ENCODE measurements at regions not wholly inside any gene's neighbourhood (a gene's known extent, or its start where the extent isn't known, plus 50 kb on each side); places are given as distances from the start of the nearest gene placed in this dataset.

DNA sequence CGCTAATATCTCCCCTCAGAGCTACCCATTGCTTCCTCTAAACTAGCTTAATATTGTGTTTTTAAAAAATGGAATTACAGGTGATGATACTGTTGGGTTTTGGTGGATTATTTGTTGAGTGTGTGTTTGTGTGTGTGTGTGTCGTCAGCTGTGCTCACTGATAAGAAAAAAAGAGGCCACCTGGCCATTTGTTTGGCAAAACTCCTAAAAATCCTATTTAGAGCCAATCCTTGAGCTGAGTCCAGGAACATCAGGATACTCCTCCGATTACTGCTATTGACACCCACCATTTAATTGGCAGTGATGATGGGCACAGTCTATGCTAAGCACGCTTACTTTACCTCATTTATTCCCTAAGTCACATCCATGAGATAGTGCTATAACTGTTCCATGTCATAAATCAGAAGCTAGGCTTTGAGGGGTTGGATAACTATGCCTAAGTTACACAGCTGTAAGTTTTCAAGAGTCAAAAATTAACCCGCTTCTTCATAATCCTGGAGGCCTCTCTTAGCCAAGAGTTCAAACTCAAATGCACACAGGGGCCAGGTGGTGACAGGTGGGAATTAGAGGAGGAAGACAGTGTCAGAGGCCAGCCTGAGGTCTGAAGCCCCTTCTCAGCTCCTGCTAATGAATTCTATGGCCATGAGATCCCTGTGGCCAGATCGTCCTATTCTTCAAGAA is 1026.6 kb upstream of the TMEM132C start:
- no peak for DNase-seq
- intact Hi-C loops (cut with micrococcal nuclease), result no loop called here
- Histone ChIP-seq H3K79me2 (ENCODE audit: low read length) (no peaks in the 10 kb centered on the region), H3K4me2 (ENCODE audit: low read length) (no peak overlapping the region), H4K20me1 (ENCODE audit: low read length) (no peaks in the 10 kb centered on the region), H3K9me3 (ENCODE audit: low read length) (no peaks in the 10 kb centered on the region), H3K9ac (ENCODE audit: low read length) (no peak overlapping the region), H3K27ac (ENCODE audit: low read length) (no peak overlapping the region), H3K9me2 (replicated peaks; ENCODE audit: low read length) (no peaks in the 10 kb centered on the region), H3K36me3 (ENCODE audit: low read depth, low read length) (no peaks in the 10 kb centered on the region), H3K4me3 (ENCODE audit: low read length) (no peak overlapping the region), H3K27me3 (ENCODE audit: low read length) (no peaks in the 10 kb centered on the region), H3K4me1 (ENCODE audit: insufficient read depth, low read length) (peaks cover 29% of the 10 kb centered on the region), H2AFZ (ENCODE audit: low read length) (no peak overlapping the region), H3F3A (ENCODE audit: low read length, unreplicated experiment) (no peaks in the 10 kb centered on the region)
- BruUV-seq (replicated peaks), result no TSS peak
- POLR2A ChIA-PET (ENCODE audit: unreplicated experiment), result interaction anchor here (0.8 to 0.9 kb wide), 2 partner anchors 10 to 276 kb away, joined by 3 to 5 read pairs; no protein-coding TSS in a partner anchor
- TF ChIP-seq EZH2phosphoT487 (IDR thresholded peaks at IDR 0.05; ENCODE audit: borderline replicate concordance, low read length), result no peak
- no peak for TF ChIP-seq EZH2 (IDR thresholded peaks at IDR 0.05; ENCODE audit: low read length, unreplicated experiment)
- TF ChIP-seq, protein P1, sequence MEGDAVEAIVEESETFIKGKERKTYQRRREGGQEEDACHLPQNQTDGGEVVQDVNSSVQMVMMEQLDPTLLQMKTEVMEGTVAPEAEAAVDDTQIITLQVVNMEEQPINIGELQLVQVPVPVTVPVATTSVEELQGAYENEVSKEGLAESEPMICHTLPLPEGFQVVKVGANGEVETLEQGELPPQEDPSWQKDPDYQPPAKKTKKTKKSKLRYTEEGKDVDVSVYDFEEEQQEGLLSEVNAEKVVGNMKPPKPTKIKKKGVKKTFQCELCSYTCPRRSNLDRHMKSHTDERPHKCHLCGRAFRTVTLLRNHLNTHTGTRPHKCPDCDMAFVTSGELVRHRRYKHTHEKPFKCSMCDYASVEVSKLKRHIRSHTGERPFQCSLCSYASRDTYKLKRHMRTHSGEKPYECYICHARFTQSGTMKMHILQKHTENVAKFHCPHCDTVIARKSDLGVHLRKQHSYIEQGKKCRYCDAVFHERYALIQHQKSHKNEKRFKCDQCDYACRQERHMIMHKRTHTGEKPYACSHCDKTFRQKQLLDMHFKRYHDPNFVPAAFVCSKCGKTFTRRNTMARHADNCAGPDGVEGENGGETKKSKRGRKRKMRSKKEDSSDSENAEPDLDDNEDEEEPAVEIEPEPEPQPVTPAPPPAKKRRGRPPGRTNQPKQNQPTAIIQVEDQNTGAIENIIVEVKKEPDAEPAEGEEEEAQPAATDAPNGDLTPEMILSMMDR (conservative IDR thresholded peaks at IDR 0.05; ENCODE audit: low read depth, low read length), result no peak
- CTCF ChIA-PET, result no interaction called here
- ATAC-seq, result no peak

DNA sequence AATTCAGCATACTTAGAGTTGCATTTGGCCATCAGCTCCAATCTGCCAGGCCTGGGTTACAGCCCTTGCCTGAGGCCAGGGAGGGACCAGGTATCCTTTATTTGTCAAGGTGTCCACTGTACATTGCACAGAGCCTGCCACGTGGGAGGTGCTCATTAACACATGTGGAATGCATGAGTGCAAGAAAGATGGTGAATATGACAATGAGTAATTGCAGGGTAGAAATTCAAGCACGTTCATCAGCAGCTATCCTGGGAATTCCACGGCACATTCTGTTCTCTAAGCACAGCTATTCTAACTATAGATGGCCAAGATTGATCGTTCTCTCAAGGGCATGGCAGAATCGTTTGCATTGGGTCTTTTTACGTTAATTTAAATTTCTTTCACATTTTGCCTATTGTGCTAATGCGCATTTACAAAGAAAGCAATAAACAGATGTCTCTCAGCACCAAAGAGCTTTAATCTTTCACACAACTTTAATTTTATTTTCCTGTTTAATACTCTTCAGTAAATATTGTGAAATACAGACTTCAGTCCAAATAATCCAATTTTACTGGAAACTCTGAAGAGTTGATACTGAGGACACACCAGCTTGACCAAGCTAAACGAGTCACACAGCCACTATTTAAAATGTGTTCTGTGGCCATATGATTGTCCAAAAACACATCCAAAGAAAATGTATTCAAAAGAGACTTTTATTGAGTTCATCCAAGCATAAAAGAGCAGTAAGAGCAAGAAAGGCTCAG is 1025.7 kb upstream of the TMEM132C start:
- Histone ChIP-seq H2AFZ (ENCODE audit: low read length) (no peak overlapping the region), H3K4me1 (ENCODE audit: insufficient read depth, low read length) (peaks cover 38% of the 10 kb centered on the region), H4K20me1 (ENCODE audit: low read length) (no peaks in the 10 kb centered on the region), H3K36me3 (ENCODE audit: low read depth, low read length) (no peaks in the 10 kb centered on the region), H3K27ac (ENCODE audit: low read length) (no peak overlapping the region), H3K4me3 (ENCODE audit: low read length) (no peak overlapping the region), H3F3A (ENCODE audit: low read length, unreplicated experiment) (no peaks in the 10 kb centered on the region), H3K4me2 (ENCODE audit: low read length) (no peak overlapping the region), H3K9ac (ENCODE audit: low read length) (no peak overlapping the region), H3K9me2 (replicated peaks; ENCODE audit: low read length) (no peaks in the 10 kb centered on the region), H3K9me3 (ENCODE audit: low read length) (no peaks in the 10 kb centered on the region), H3K79me2 (ENCODE audit: low read length) (no peaks in the 10 kb centered on the region), H3K27me3 (ENCODE audit: low read length) (no peaks in the 10 kb centered on the region)
- ChIA-PET CTCF (no interaction called here), POLR2A (ENCODE audit: unreplicated experiment) (interaction anchor here (0.8 kb wide), 1 partner anchor 275 kb away, joined by 3 read pairs; no protein-coding TSS in a partner anchor)
- TF ChIP-seq EZH2 (IDR thresholded peaks at IDR 0.05; ENCODE audit: low read length, unreplicated experiment) (no peak), EZH2phosphoT487 (IDR thresholded peaks at IDR 0.05; ENCODE audit: borderline replicate concordance, low read length) (no peak)
- TF ChIP-seq, protein P1 (conservative IDR thresholded peaks at IDR 0.05; ENCODE audit: low read depth, low read length), result no peak
- DNase-seq (peak; percentile 64), ATAC-seq (peak; percentile 41; the same call in 1 of the 2 replicates)
- no TSS peak for BruUV-seq (replicated peaks)
- intact Hi-C loops (cut with micrococcal nuclease), result no loop called here

DNA sequence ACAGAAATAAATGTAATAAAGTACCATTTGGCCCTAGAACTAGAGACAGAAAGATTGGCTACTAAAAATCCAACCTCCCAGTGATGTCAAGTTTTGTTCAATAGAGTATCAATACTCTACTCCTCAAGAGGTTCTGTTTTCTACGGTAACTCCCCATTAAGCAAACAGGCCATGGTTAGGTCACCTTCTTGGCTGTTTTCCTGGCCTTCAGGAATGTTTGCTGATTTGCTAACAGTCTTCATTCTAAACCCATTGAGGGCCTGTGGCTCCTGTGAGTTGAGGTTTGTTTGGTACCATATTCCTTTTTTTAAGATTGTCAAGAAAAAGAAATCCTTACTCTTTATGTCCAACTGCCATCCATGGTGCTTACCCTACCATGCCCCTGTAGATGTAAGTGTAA is 1022.0 kb upstream of the TMEM132C start:
- H3K4me2 ChIP-seq (ENCODE audit: low read length), result no peak overlapping the region
- no peaks in the 10 kb centered on the region for H3K36me3 ChIP-seq (ENCODE audit: low read depth, low read length)
- peak; percentile 74 for ATAC-seq
- no peaks in the 10 kb centered on the region for H3F3A ChIP-seq (ENCODE audit: low read length, unreplicated experiment)
- H3K9me3 ChIP-seq (ENCODE audit: low read length), result no peaks in the 10 kb centered on the region
- H3K27ac ChIP-seq (ENCODE audit: low read length), result peak overlapping the region; percentile 48
- H3K4me1 ChIP-seq (ENCODE audit: insufficient read depth, low read length), result peaks cover 24% of the 10 kb centered on the region
- no peaks in the 10 kb centered on the region for H4K20me1 ChIP-seq (ENCODE audit: low read length)
- H3K9me2 ChIP-seq (replicated peaks; ENCODE audit: low read length), result no peaks in the 10 kb centered on the region
- no peak overlapping the region for H3K9ac ChIP-seq (ENCODE audit: low read length)
- intact Hi-C loops (cut with micrococcal nuclease), result no loop called here
- peak; percentile 73 for DNase-seq
- no peak overlapping the region for H3K4me3 ChIP-seq (ENCODE audit: low read length)
- CTCF ChIA-PET, result no interaction called here
- H3K79me2 ChIP-seq (ENCODE audit: low read length), result no peaks in the 10 kb centered on the region
- POLR2A ChIA-PET (ENCODE audit: unreplicated experiment), result no interaction called here
- no TSS peak for BruUV-seq (replicated peaks)
- TF ChIP-seq EZH2phosphoT487 (IDR thresholded peaks at IDR 0.05; ENCODE audit: borderline replicate concordance, low read length) (no peak), EZH2 (IDR thresholded peaks at IDR 0.05; ENCODE audit: low read length, unreplicated experiment) (no peak)
- TF ChIP-seq, protein P1 (conservative IDR thresholded peaks at IDR 0.05; ENCODE audit: low read depth, low read length), result no peak
- H2AFZ ChIP-seq (ENCODE audit: low read length), result no peak overlapping the region
- H3K27me3 ChIP-seq (ENCODE audit: low read length), result no peaks in the 10 kb centered on the region

All from PC-3 (cell line).